Stimulated activated CD8-positive, alpha-beta memory T cell treated with anti-CD3 and anti-CD28 coated beads, Interleukin-12 subunit alpha, Interleukin-12 subunit beta, amount 100 ng/mL, for 1 hour (primary cell): ENCODE measurements at regions not wholly inside any gene's neighbourhood (a gene's known extent, or its start where the extent isn't known, plus 50 kb on each side); places are given as distances from the start of the nearest gene placed in this dataset.

ENCODE experiments used
- DNase-seq: peaks from one replicate; pipeline ENCODE4 v3.0.0-alpha.2; 2020; ENCODE audit warnings: low read depth

DNA sequence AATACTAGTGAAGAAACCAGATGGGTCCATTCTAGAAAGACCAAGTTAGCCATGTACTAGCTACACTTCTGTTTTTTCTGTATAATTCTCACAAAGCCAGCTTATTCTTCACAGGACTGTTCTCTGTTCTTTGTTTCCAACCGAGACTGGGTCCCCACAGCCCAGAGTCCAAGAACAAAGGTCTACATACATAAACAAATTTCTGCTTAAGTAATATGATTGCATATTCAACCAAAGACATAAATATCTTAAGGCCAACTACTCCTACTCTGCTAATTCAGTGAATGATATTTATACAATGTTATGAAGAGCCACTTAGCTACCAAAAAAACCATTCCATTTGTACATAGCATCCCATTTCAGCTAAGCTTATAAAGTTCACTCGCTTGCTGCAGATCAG lies 299.8 kb upstream of the CCDC54 start:
- DNase-seq = no peak

GRCh38 chr3:107082527-107082926 lies 294.7 kb upstream of the CCDC54 start:
- no peak for DNase-seq

- no peak for DNase-seq
These were observed 292.0 kb upstream of the CCDC54 start for GRCh38 chr3:107085261-107085660.

- DNase-seq = no peak
These were observed 285.1 kb upstream of the CCDC54 start for GRCh38 chr3:107092121-107092520.

GRCh38 chr3:107098864-107099263 lies 278.4 kb upstream of the CCDC54 start:
- DNase-seq = no peak

GRCh38 chr3:107100137-107100536 lies 277.1 kb upstream of the CCDC54 start:
- no peak for DNase-seq

- DNase-seq = no peak
These were observed 276.7 kb upstream of the CCDC54 start for GRCh38 chr3:107100573-107100972.

DNA sequence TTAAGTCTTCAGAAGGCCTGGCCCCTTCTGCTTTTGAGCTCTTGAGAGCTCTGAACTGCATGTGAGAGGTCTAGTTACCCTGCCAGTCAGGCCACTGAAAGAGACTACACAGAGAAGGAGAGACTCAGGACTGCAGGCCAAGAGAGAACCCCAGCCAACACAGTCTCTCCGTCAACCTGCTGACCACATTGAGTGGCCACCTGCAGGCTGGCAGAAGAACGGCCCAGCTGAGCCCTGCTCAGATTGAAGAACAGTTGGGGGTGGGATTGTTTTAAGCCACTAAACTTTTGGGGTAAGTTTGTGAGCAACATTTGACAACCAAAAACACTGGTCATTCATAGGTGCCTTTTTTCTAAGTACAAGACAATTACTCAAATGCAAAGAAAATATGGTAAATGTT lies 273.5 kb upstream of the CCDC54 start:
- DNase-seq = no peak

- no peak for DNase-seq
These were observed 270.9 kb upstream of the CCDC54 start for GRCh38 chr3:107106316-107106715.

DNA sequence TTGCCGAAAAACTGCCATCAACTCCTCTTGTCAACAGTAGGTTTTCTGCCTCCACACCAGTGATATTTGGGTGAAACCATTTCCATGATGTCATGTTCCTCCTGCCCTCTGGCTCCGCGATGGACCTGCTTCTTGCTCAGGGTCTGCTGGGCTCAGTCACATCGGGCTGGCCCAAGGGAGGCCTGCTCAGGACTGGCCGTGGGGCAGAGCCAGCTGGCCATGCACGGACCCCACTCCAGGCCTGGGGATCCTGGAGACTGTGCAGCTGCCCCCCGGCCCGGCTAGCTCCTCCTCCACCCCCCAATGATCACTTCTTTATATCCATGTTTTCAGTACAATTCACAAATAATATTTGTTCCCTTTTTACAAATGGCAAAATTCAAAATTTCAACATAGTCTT lies 270.3 kb upstream of the CCDC54 start:
- DNase-seq = no peak

GRCh38 chr3:107110596-107111305 lies 266.5 kb upstream of the CCDC54 start:
- no peak for DNase-seq

DNA sequence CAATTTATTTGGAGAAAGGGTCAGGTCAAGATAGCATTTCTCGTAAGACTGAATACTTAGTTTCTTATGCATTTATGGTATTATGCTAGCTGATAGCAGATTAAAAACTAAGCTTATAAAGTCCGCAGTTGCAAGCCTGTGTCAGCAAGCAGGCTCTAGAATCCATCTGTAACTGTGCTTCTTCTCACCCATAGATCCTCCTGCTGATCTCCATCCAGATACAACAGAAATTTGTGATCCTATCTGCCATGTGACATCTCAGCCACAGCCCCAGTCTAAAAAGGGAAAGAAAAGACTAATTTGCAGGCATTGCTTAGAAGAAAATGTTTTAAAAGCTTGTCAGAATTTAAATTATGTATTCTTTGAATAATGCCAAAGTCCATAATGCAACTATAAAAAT lies 265.4 kb upstream of the CCDC54 start:
- DNase-seq = no peak

- no peak for DNase-seq
These were observed 264.9 kb upstream of the CCDC54 start for GRCh38 chr3:107112356-107112755.

- DNase-seq = no peak
These were observed 261.0 kb upstream of the CCDC54 start for GRCh38 chr3:107116251-107116650.

- DNase-seq = no peak
These were observed 260.1 kb upstream of the CCDC54 start for GRCh38 chr3:107117156-107117555.

- no peak for DNase-seq
These were observed 259.2 kb upstream of the CCDC54 start for GRCh38 chr3:107117922-107118536.

DNA sequence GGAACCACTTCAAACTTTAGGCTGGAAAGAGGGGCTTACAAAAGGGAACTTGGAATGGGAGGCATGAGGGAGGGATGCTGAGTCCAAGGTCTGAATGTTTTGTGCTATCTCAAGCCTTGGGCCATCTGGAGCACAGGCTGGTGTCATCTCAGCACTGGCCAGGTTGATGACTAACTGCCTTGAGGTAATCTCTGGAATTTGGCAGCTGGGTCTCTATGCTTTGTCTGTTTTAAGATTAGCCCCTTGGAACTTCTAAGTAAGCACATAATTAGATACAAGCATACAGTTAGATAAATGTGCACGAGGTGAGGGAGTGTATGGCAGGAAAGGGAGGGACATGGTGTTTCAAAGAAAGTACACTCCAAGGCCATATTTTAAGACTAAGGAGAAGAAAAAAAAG lies 252.4 kb upstream of the CCDC54 start:
- no peak for DNase-seq

GRCh38 chr3:107128946-107129345 lies 248.3 kb upstream of the CCDC54 start:
- no peak for DNase-seq

DNA sequence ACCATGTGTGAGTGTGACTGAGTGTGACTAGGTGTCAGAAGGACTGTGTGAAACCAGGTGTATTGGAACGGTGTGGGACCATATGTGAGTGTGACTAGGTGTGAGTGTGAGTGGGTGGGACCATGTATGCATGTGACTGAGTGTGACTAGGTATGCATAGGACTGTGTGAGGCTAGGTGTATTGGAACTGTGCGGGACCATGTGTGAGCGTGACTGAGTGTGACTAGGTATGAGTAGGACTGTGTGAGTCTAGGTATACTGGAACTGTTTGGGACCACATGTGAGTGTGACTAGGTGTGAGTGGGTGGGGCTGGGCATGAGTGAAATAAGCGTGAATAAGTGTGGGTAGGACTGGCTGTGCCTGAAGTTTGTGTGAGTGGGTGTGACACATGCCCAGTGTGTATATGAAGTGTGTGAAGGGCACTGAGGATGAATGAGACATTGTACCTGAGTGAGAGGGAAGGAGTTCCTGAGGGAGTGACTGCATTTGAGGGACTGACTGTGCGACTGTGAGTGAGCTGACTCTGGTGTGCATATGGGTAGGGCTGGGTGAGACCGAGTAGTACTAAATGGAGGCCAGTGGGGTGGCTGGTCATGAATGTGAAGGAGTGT lies 247.0 kb upstream of the CCDC54 start:
- no peak for DNase-seq

DNA sequence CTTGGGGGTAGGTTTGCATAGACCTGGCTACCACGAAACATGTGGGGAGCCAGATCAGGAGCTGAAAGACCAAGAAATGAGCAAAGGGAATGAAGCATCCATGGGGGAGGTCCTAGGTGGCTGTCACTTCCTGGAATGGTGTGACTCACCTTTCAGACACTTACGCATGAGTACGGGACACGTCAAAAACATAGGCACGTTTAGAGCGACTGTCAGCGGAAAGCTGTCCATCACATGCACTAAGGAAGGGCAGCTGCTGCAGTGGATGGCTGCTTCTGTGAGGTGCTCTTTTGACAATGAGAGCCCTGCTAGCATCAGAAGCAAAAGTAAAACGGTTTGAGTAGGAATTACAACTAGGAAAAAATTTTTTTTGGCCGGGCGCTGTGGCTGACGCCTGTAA lies 244.6 kb upstream of the CCDC54 start:
- DNase-seq = no peak

DNA sequence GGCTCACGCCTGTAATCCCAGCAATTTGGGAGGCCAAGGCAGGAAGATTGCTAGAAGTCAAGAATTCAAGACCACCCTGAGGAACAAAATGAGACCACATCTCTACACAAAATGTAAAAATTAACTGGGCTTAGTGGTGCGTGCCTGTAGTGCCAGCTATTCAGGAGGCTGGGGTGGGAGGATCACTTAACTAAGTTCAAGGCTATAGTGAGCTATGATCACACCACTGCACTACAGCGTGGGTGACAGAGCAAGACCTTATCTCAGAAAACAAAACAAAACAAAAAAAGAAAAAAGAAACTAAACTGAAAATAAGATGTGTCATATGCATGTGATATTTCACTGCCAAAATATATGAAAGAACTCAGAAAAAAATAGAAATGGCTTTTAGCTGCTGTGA lies 243.3 kb upstream of the CCDC54 start:
- DNase-seq = no peak

DNA sequence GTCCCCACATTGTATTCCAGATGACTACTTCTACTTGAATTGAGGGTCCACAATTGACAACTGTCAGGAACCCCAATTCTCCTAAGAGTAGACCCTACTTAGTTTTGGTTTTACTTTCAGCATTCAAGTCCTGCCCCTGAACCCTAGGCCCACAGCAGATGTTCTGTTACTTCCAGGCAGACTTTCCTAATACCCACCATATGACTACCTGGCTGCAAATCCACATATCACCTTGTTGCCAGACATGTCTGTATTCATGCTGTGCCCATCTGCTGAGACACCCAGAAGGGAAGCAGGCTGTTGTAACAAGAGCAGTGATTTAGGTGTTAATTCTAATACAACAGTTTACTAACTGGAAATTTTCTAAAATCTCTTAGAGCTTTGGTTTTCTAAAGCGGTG lies 235.1 kb upstream of the CCDC54 start:
- DNase-seq = no peak

DNA sequence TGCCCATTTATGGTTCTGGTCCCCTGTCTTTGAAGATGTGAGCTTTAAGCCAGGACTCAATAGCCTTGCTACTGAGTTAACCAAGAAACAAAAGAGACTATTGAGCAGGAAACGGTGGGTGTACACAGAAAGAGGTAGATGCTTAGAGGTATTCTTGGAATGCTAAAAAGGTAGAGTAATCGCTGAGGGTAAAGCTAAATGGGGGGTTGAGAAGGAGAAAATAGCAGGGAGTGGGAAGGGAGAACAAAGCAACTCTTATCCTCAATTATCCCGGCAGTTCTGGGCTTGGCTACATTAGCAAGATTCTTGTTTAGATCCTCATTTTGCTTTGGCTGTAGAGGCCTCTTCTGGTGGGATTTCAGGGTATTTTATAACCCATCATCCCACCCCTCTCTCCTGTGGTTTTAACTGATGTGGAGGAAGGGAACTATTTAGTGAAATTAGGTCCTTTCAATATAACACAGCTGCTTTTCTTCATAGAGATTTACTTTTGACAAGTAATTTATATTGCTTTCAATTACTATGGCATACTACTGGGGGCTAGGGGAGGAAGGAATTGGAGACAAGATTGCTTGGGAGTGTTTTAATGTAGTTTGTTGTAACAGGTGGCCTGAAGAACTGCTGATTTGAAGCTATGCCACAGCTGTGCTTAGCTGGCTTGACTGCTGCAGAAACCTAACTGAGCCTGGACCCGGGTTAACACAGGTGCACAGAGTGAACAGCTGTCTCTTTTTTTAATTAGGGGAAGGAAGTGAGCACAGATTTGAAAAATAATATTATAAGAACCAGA lies 234.3 kb upstream of the CCDC54 start:
- DNase-seq = no peak
